OCI-LY7 (cell line): ENCODE measurements at regions not wholly inside any gene's neighbourhood (a gene's known extent, or its start where the extent isn't known, plus 50 kb on each side); places are given as distances from the start of the nearest gene placed in this dataset.

Experiments
- EZH2phosphoT487 ChIP-seq: fragments of 200-600 bp; sonication (generic); IDR thresholded peaks from 2 replicates; pipeline ENCODE4 v1.6.1; 2018; ENCODE audit warnings: low read depth, borderline replicate concordance, mild to moderate bottlenecking, mixed run types, antibody characterized with exemption, low read length, moderate library complexity, mixed read lengths
- TF ChIP-seq, protein P1 (sequence below): fragments of 200-600 bp; sonication (generic); conservative IDR thresholded peaks from 2 replicates; pipeline ENCODE4 v1.5.1; 2014; ENCODE audit warnings: mild to moderate bottlenecking, antibody characterized with exemption, low read length, moderate library complexity, mixed read lengths

DNA sequence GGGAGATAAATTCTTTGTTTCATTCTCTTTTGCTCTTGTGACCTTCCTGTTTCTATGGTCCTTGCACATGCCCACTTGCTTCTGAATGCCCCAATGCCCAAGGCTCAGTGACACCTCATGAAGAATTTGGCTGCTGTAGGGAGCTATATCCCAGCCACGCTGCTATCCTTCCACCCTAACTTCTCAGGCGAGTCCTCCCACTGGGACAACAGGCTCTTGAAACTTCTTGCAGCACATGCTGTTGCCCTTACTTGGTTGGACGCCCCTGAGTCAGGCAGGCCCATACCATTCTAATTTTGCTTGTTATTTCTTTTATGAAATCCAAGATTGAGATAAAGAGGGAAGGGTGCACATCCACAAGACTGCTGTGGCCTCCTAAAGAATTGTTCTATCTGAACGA, 57.6 kb upstream of the BLID start:
- TF ChIP-seq, protein P1, sequence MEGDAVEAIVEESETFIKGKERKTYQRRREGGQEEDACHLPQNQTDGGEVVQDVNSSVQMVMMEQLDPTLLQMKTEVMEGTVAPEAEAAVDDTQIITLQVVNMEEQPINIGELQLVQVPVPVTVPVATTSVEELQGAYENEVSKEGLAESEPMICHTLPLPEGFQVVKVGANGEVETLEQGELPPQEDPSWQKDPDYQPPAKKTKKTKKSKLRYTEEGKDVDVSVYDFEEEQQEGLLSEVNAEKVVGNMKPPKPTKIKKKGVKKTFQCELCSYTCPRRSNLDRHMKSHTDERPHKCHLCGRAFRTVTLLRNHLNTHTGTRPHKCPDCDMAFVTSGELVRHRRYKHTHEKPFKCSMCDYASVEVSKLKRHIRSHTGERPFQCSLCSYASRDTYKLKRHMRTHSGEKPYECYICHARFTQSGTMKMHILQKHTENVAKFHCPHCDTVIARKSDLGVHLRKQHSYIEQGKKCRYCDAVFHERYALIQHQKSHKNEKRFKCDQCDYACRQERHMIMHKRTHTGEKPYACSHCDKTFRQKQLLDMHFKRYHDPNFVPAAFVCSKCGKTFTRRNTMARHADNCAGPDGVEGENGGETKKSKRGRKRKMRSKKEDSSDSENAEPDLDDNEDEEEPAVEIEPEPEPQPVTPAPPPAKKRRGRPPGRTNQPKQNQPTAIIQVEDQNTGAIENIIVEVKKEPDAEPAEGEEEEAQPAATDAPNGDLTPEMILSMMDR, result no peak
- no peak for TF ChIP-seq EZH2phosphoT487
